Cerebellar nuclear complex (tissue), 1 donor: ENCODE measurements at regions not wholly inside any gene's neighbourhood (a gene's known extent, or its start where the extent isn't known, plus 50 kb on each side); places are given as distances from the start of the nearest gene placed in this dataset.
"Not testable (repeated sequence)": the region's sequence is repeated elsewhere in the genome, so short reads cannot be mapped to it uniquely, and the experiment has no call there.

Experiments used
- DNase-seq, 2 experiments: peaks; one replicate each; lab custom pipeline; 2025; lab: John Stamatoyannopoulos, UW

DNA sequence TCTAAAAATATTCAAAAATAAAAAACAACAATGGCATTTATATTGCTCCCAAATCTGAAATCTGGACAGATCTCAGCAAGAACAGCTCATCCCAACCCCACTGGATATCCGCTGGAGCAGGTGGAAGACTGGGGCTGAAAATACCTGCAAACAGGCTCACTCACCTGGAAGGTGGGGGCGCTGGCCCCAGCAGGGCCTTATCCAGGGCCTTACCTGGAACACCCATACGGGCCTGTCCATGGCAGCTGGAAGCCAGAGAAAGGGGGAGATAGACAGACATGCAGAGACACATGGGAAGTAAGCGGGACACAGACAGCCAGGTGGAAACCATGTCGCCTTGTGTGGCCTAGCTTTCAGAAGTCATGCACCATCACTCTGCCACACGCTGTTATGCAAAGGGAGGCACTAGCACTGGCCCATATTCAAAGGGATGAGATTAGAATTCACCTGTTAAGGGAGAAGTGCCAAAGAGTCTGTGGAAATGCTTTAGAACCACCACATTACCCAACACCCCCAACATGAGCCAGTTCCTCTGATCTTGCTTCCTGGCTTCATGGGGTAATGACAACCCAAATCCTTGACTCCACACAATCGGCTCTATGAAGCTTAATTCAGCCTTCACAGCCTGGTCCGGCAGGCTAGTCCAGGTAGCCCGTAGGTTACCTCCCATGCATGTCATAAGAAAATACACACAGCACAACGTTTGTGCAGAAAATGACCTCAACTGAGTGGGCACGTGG is 99.0 kb upstream of the CDYL start:
- no peak for DNase-seq

DNA sequence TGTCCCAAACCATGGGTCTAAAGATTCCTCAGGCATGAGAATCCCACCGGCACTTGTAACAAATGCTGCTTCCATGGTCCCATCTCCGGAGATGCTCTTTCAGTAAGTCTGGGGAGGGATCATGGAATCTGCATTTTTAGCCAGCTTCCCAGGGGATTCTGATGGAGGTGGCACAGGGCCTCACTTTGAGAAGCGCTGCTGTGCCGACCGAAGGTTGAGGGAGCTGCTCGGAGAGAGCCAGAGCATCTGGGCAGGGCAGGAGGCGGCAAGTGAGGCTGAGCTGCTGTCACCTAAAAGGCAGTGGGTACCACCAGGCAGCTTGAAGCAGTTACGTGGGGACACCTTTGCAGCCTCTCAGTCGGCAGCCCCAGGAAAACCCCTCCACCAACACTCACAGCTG is 100.2 kb upstream of the CDYL start:
- no peak for DNase-seq

DNA sequence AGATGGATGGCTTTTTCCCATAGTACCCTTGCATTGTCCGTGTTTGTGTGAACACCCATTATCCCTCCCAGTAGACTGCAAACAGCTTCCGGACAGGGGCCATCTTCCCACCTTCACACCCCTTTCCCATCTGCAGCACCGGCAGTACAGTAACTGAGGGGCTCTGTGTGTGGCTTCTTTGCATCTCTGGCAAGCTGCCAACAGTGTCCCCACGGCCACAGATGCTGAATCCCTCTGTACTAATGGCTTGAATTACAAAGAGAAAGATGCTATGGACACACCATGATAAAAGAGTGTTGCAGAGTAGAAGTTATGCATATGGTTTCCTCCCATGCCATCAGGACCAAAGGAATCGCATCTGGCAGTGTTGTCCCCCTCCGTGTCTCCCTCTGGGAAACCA is 101.1 kb upstream of the CDYL start:
- no peak for DNase-seq

DNA sequence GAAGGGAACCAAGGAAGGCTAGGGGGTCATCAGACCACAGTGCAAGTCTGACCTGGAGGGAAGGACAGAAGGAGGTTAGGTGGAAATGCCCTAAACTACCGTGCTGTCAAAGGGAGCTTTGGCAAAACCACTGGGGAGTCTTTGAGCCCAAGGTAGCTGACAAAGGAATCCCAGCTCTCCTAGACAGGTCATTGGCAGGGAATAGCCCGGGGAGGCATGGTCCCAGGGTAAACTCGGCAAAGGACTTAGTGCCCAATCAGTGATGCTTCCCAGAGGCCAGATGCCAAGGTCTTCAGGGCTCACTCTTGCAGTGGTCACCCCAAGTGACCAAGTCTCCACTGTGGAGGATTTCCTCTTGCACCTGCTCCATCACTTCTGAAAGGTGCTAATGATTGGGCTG is 102.3 kb upstream of the CDYL start:
- DNase-seq = no peak

DNA sequence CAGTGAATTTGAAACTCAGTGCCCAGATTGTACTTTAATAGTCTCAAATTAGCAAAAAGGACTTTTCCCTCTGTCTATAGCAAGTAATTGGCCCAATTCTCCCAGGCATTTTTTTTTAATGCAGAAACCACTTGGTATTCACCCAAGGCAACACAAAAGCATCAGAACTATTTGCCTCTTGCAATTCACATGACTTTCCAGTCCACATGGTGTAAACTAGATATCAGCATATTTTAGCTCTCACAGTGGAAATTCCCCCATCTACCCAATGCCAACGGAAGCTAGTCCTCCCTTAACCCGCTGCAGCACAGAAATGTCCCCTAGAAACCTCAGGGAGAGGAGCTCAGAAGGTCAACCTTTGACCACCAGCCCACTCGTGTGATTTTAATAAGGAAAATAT is 103.4 kb upstream of the CDYL start:
- DNase-seq = no peak

DNA sequence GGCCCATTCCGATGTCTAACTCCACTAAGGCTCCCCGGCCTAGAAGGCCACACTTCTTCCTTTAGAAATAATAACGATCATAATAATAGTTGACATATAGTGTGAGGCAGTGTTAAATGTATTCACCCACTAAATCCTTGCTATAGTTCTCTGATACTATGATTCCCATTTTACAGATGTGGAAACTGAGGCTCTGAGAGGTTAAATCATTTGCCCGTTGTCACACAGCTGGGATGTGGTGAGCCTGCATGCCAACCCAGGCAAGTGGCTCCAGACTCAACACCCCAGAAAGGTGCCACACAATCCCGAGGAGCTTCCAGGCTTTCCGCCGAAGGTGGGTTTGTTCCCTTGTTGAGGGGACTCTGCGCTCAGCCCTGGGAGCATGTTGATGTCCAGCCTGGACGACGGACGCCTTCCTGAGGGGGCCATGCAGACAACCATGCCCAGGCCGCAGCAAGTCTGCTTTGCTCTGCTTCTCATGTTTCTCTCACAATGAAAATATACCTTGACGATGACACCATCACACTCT is 104.6 kb upstream of the CDYL start:
- DNase-seq = no peak

DNA sequence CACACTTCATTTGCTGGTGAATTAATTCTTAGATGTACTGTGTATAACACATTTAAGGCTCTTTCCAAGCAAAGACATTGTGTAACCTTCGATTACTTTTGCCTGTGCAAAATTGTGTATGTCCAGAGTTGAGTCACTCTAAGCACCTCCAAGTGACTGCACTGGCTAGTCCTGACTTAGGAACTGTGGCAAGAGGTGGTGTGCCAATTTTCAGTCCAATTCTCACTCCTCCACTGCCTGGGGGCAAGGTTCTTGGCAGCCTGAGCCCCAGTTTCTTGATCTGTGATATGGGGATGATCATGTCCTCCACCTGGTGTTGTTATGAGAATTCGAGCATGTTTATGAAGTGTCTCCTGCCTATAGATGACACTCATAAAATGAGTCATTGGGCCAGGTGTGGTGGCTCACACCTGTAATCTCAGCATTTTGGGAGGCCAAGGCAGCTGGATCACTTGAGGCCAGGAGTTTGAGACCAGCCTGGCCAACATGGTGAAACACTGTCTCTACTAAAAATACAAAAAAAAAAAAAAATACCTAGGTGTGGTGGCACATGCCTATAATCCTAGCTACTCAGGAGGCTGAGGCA is 105.3 kb upstream of the CDYL start:
- no peak for DNase-seq

DNA sequence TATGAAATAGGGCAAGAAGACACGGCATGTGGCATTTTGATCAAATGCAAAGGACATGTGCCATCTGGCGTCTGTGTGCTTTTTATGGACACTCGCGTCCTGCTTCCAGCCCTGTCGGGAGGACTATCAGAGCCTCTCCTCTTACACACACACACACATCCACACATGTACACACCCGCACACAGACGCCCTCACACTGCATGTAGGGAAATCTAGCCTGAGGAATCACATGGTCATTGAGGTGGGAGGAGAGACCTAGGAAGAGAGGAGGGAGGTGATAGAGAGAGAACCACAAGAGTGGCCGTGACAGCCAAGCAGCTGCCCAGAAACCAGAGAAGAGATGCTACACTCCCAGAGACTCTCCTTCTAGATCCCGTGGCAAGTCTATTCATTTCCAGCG is 105.9 kb upstream of the CDYL start:
- no peak for DNase-seq

DNA sequence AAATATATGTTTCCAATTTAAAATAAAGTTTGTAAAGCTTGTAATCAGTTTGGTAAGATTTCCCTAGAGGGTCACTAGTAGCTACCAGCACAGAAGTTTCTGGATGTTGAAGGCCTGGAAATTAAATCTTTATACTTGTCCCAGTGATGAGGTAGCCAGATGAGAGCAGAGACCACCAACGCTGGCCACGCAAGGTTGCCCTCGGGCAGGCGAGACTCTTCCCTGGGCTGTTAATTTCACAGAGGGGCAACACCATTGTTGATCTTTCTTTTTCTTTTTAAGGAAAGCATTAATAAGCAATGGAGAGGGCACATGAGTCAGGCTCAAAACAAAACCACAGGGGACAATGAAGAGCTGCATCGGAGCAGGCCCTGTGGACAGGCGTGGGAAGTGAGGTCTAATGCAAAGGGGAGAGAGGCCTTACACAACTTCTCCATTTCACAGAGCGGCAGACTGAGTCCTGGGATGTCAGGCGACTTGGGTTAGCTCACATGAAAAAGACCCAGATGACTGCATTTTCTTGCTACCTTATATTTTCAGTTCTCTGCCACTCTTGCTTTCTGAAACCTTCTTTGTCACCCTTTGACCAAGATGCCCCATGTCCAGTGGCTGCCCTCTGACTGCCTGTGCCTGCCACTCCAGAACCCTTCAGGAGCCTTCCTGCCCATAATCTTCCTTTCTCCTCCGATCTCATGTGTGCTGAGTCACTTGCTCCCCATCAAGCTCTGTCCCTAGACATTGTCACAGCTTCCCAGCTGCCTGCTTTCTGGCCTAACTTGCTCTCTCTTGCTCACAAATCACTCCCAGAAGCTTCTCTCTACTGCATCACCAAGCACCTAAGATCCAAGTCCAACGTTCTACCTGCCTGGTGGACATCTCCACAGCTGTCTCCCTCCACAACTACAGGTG is 107.7 kb upstream of the CDYL start:
- no peak for DNase-seq

DNA sequence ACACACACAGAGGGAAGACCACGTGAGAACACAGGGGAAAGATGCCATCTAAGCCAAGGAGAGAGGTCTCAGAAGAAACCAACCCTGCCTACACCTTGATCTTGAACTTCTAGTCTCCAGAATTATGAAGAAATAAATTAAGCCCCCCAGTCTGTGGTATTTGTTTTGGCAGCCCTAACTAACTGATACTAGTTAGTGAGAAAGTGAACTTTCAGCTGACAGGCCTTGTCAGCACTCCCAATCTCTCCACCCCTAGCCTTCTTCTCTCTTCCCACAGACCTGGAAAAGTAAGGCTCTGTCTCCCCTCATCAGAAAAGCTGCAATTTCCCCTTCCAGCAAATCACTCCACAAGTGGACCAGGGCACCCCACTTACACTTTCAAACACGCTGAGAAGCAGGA is 108.6 kb upstream of the CDYL start:
- no peak for DNase-seq

DNA sequence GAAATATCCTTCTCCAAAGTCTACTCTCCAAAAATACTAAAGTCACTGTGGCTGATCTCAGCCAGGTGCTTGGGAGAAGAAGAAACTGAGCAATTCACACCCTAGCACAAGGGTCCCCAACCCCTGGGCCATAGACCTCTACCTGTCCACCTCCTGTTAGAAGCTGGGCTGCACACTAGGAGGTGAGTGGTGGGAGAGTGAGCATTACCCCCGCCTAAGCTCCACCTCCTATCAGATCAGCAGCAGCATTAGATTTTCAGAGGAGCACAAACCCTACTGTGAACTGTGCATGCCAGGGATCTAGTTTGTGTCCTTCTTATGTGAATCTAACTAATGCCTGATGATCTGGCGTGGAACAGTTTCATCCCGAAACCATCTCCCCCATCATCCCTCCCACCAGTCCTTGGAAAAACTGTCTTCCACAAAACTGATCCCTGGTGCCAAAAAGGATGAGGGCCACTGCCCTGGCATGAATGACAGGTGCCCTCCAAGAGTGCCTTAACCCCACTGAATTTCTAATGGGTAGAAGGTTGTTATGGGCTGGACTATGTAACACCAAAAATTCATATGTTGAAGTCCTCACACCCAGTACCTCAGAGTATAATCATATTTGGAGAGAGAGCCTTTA is 109.2 kb upstream of the CDYL start:
- DNase-seq = no peak

DNA sequence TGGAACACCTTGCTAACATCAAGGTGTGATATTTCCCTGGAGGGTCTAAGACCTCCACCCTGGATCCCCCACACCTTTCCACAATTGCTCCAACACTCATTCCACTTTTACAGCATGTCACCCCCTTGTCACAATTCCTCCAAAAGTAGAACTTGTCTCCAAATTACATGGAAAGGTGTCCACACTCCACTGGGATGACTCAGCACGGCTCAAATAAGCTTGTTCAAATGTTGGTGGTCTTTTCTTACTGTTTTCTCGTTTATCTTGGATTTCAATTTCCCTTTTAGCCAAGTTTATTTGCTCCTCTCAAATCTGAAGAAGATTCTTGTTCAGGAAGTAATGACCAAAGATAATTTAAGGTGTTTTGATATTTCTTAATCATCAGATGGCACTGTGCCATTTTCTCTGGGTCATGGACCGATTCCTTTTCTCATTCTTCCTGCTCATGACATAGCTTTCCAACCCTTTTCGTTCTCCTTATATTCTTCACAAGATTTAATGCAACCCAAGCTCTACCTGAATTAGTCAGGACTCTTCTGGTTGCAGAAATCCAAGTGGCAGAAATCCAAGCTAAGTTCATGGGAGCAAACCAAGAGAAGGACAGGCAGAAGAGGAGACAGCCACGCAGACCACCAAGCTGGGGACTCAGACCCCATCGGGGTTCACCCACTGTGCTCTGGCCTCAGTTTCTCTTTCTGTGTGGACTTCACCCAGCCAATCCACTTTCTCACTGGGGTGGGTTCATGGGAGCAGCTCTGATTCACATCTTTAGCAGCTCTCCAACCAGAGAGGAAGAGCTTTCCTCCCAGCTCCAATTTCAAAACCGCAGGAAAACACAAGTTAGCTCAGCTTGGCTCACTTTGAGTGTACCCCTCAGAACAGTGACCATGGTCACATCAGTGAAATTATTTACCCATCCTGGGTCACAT is 110.5 kb upstream of the CDYL start:
- DNase-seq = no peak

DNA sequence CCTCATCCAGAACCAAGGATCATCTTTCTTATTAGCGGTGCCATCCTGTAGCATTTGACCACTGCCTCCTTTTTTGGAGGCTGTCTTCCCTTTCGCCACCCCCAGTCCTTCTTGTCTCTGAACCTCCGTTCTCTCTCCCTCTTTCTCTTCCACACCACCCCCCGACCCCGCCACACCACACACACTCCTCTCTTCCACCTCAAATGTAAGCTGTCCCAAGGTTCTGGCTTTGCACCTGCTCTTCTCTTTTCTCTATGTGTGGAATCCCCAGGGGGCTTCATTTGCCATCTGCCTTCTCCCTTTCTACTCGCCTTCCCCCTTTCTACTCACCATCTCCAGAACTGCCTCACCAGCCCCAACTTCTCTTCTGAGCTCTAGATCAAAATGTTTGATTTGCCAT is 111.3 kb upstream of the CDYL start:
- no peak for DNase-seq

DNA sequence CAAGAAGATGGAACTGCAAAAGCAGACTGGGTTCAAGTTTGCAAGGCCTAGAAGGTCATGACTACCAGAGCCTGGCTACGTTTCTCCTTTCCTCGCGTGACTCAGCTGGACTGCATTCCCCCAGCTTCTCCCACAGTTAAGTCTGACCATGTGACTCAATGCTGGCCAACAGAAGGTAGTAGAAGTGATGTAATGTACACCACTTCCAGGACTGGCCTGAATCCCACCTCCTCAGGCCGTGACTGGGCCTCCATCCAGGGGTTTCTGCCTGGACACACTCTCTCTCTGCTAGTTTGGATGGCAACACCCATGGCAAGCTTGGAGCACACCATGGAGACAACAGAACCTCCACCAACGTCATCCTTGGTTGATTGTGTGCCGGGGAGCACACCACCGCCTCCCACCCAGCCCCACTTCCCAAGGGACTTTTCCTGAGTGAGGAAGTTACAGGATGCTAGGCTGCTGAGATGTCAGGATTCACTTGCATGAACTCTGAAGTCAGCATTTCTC is 112.0 kb upstream of the CDYL start:
- no peak for DNase-seq

DNA sequence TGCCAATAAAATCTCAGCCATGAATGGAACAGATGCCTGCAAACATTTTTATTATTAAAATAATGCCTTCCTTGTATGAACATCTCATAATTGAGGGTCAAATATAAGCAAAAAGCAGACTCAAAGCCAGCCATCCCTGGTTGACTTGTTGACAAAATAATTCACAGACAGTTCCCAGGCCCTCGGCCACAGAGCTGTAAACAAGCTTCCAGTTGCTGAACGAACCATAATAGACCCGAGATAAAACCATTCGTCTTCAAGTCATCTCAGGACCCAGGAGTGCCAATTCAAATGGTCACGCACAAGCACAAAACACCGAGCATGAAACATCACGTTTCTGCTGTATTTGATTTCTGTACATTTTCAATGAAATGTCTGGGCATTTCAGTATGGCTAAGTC is 113.3 kb upstream of the CDYL start:
- DNase-seq = no peak

DNA sequence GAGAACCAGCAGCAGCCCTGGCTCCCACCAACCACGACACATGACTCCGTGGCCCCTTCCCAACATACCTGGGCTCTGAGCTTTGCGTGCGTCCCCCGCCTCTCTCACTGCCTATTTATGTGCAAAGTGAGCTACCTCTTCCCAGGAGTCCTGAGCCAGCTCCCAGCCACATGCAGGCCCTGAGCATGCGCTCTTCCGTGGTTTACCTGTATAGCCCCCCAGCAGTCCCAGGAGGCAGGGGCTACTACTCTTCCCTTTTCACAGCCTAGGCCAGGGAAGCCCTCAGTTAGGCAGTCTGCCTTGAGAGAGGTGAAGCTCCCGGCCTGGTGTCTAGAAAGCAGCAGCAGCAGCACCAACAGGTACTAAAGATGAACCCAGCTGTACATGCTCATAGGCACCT is 114.8 kb upstream of the CDYL start:
- no peak for DNase-seq

DNA sequence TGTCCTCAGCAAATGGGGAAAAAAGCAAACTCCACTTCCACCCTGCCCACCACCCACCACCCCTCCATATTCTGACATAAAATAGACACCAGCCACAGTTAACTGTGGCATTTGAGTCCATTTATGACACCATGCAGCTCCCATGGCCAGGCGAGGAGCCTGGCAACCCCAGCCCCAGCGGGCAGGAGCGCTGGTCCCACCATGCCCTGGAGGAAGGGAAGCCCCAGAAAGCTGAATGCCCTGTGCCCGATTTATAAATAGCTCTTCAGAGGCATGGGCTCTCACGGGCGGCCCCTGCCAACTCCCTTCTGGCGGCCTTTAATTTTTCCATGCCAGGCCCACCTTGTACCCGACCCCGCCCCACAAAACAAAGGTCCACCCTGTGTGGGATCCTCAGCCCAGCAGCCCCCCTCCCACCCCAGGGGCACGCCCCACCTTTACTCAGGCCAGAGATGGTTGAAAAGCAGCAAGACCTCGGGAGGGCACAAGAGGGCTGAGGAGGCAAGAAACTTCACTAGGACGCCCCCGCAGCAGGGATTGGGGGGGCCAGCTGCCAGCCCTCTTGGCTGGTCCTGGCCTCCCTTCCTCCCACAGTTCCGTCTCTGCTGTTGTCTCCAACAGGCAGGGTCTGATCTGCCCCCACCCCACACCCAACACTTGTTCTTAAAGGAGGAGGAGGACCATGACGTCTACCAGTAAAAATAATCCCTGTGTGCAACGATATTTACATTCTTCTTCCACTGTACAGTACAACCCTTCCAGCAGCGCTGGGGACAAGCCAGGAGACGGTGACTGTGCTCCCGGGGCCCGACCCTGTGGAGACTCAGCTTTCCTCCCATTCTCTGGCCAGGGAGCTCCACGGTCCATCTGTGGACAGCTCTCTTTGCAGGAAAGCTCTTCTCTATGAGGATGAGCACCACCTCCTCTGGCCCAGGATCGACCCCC is 115.6 kb upstream of the CDYL start:
- no peak for DNase-seq

DNA sequence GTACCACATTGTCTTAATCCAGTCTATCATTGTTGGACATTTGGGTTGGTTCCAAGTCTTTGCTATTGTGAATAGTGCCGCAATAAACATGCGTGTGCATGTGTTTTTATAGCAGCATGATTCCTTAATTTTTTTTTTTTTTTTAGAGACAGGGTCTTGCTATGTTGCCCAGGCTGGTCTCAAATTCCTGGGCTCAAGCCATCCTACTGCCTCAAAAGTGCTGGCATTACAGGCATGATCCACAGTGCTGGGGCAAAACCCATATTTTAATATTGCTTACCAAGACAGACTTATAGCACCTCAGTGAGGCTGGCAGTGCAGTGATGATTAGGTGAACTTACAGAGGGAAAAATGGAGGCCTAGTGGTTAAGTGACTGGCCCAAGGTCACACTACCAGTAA is 116.5 kb upstream of the CDYL start:
- DNase-seq = not testable (repeated sequence)

DNA sequence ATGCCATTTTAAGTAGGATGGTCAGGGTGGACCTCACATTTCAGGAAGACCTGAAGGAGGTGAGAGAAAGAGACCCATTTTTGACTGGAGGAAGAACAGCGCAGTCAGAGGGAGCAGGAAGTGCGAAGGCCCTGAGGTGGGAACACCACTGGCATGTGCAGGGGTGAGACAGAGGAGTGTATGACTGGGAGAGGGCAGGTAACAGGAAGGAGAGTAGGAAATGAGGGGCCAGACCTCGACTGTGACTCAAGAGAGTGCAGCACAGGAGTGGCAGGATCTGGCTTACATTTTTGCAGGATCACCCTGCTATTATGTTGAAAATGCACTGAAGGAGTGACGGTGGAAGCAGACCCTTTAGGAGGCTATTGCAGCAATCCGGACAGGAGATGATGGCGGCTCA is 117.7 kb upstream of the CDYL start:
- DNase-seq = no peak

DNA sequence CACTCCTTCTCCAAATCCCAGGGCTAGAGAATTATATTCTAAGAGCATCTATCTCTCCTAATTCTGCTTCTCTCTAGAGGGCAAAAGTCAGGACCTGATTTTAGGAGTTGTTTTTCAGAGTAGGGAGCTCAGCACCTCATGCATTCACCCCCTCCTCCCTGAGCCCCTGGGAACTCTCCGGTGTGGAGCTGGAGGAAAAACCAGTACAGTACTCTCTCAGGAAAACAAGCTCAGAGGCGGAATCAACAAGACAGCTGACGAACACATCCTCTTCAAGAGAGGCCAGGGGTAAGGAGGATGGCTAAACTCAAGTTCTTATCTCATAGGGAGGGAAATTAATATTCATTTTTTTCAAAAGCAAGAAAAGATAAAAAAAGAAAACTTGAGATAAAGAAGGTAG is 120.1 kb upstream of the CDYL start:
- no peak for DNase-seq
